HG02678 (cell line): ENCODE measurements at regions not wholly inside any gene's neighbourhood (a gene's known extent, or its start where the extent isn't known, plus 50 kb on each side); places are given as distances from the start of the nearest gene placed in this dataset.

Source experiments
- ATAC-seq: cut with Tn5 transposase; IDR thresholded peaks from one replicate; pipeline ENCODE4 v1.9.1; 2021; ENCODE audit warnings: mild to moderate bottlenecking, moderate library complexity; ENCODE audit not compliant: unreplicated experiment

DNA sequence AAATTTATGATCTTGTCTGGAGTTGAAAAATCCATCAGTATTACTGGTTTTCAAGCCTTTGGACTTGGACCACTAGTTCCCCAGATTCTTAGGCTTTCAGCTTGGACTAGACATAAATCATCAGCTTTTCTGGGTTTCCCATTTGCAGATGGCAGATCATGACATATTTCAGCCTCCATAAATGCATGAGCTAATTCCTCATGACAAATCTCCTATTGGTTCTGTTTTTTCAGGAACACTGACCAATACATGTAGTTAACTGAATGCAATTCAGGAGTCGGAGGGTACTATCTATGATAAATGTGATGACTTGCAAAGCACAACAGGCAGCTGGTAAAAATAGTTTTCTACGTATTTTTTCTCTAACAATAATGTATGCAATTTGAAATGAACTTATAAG, 635.6 kb downstream of the TRAM1L1 start:
- ATAC-seq, result no peak

DNA sequence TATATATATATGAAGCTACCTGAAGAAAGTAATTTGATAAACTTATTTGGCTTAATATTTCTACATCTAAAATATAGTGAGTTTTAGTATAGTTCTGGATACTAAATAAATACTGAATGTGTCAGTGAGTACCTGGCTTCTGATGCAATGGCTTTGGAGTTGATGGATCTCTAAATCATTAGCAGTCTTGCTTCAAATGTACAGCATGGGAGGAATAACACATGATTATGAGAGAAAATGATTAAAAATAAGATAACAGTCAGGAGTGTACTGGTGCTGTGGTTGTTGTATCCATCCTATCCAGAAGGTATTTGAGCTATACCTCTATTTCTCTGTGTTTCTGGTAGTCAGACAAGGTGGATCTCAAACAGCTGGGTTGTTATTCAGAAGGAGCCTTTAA, 641.3 kb downstream of the TRAM1L1 start:
- ATAC-seq, result no peak

- no peak for ATAC-seq
Observed at GRCh38 chr4:116438981-116439729, 646.2 kb downstream of the TRAM1L1 start.

- no peak for ATAC-seq
Observed at GRCh38 chr4:116438417-116438816, 647.0 kb downstream of the TRAM1L1 start.

DNA sequence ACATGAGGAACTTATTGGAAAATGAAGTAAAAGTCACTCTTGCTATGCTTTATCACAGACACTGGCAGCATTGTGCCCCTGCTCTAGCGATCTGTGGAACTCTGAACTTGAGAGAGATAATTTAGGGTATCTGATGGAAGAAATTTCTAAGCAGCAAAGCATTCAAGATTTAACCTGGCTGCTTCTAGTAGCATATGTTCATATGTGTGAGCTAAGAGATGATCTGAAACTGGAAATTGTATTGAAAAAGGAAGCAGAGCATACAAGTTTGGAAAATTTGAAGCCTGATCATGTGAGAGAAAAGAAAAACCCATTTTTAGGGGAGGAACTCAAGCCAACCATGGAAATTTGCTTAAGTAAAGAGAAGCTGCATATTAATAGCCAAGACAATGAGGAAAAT, 657.7 kb downstream of the TRAM1L1 start:
- ATAC-seq, result no peak

- ATAC-seq, result no peak
Observed at GRCh38 chr4:116413222-116413621, 672.2 kb downstream of the TRAM1L1 start.

DNA sequence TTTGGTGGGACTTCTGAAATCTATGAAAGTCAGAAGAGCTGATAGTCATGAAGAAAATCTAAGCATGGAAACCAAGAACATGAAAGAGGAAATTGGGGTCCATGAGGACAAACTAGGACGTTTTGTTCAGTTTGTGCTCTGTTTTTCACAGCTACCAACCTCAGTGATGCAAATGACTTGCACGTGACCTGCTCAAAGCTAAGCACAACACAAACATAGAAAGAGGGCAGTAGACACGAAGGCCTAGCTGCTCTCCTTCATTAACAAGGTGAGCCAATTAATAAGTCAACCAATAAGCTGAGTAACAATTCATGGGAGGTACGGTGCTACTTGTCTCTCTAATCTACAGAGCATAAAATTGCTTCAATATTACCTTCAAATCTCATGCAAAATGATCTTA, 684.1 kb downstream of the TRAM1L1 start:
- ATAC-seq, result no peak

DNA sequence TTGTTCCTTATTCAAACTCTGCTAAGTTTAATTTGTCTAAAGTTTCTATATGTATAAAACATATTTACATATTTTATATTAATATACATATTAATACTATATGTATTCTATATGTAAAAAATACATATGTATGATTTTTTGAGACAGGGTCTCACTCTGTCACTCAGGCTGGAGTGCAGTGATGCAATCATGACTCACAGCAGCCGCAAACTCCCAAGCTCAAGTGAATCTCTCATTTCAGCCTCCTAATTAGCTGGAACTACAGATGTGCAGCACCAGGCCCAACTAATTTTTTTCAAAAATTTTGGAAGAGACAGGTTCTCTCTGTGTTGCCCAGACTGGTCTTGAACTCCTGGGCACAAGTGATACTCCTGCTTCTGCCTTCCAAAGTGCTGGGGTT, 684.9 kb downstream of the TRAM1L1 start:
- no peak for ATAC-seq

DNA sequence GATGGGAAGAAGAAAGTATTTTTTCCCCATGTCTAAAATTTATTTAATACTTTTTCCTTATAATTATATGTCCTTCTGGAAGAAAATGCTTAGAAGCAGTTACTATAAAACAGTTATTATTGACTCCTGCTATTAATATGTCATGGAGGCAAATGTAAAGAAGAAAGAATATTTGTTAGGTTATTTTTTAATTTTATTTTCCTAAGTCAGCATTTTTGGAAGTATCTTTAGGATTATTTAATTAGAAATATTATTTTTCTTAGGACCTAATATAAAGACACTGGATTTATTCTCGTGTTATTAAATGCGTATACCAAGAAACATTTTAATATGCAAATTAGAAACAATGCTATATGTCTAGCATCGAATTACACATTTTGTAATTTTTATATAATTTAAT, 687.7 kb downstream of the TRAM1L1 start:
- ATAC-seq, result no peak

DNA sequence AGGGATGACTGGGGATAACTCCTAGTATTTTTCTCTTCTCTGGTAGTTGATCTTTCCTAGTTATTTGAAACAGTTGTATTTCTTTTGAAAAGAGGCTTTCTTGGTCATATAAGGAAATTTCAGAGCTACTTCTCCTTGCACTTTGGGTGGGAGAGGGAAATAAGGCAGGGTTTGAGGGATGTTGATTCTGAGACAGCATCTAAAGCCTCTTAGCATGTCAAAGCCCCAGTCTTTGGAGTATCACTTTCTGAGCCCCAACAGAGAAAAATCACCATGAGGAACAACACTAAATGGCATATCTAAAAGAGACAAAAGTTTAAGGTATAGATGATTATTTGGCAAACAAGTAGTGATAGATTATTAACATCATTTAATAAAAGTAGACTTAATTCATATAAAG, 688.1 kb downstream of the TRAM1L1 start:
- ATAC-seq, result no peak

DNA sequence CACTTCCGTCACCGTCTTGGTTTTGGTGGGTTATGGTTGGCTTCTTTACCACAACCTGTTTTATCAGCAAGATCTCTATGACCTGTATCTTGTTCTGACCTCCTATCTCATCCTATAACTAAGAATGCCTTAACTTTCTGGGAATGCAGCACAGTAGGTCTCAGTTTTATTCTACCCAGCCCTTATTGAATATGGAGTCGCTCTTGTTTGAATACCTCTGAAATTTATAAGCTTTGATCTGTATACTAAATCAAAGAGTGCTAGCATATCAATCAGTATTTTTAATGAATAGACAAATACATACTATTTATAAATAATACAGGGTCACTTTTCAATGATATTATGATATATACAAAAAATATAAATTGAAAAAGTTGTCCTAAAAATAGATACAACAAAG, 690.0 kb downstream of the TRAM1L1 start:
- no peak for ATAC-seq

DNA sequence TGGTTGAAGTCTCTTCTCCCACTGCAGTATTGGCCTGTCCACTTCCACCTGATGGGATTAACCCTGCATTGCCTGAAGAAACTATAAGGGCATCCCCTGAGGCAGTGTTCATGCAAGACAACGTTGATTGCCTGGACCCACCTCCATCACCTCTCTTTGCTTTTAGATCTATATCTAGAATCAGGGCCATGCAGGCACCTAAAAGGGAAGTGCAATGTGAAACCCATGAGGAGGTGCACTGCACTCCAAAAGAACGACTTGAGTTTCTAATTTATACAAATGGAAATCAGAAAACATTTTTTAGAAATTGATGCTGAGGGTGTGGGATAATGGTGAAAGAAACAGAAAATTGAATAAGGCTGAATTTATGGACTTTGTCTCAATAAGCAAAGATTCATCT, 694.4 kb downstream of the TRAM1L1 start:
- ATAC-seq, result no peak

DNA sequence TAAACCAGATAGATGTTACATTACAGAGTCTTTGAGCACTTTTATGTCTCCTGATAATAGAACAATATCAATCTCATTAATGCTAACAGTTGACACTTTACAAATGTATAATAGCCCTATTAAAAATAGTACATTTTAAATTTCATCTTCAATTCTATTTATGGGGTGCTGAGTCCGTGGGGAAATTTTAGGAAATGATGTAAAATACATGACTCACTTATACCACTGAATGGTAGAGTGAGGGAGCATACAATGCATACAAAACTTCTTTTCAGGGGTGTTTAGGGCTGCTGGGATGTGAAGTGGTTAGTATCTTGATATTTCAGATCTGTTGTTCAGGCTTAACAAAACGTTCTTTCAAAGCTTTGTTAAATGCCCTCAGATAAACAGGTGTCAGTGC, 696.2 kb downstream of the TRAM1L1 start:
- ATAC-seq, result no peak

DNA sequence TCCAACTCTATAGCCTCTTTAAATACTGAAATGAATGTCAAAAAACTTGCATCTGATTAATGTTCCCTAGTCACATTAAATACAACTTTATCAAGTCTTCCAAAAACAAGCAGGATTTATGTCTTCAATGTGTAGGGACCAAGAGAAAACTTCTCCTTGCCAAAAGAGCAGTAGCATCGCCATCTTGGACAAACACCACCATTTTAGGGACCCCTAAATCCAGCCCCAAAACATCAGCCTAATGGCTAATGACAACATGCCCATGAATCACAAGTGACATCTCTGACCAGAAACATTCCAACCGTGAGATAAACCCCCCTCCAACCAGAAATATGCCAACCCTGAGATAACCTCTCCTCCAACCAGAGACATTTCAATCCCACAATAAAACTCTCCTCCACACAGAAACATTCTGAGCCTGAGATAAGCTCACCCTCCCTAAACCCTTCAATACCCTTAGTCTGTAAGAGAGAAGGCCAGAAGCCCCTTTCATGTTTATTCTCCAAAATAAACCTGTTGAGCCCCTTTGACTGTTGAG, 697.4 kb downstream of the TRAM1L1 start:
- ATAC-seq, result no peak

DNA sequence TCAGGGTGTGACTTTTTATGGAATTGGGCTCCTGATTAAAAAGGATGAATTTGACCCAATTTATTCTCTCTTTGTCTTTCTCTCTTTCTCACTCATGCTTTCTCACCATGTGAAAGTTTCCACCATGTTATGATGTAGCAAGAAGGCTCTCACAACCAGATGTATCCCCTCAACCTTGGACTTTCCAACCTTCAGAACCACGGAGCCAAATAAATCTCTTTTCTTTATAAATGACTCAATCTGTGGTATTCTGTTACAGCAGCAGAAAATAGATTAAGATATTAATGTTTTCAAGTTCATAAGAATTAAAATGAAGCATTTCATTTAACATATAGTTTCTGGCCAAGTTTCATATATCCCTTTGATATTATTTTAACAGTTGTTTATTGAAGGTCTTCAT, 698.5 kb downstream of the TRAM1L1 start:
- no peak for ATAC-seq

DNA sequence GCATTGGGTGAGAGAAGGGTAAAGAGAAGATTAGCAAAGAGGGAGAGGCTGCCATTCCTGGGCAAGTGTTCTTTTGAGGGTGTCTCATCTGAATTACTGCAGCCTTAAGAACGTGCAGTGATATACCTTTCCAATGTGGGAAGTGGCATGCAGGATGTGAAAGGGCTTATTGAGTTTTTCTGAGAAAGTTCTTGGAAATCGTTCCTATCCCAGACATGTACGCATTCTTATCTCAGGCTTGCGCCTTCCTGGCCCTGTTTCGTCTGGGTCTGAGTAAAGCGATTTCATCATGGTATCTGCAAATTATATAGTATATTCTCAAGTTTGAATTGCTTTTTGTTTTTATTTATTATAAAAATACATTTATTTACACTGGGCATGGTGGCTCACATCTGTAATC, 699.8 kb downstream of the TRAM1L1 start:
- no peak for ATAC-seq

- no peak for ATAC-seq
Observed at GRCh38 chr4:116374815-116375214, 710.6 kb downstream of the TRAM1L1 start.

- ATAC-seq, result no peak
Observed at GRCh38 chr4:116362583-116362982, 722.8 kb downstream of the TRAM1L1 start.

DNA sequence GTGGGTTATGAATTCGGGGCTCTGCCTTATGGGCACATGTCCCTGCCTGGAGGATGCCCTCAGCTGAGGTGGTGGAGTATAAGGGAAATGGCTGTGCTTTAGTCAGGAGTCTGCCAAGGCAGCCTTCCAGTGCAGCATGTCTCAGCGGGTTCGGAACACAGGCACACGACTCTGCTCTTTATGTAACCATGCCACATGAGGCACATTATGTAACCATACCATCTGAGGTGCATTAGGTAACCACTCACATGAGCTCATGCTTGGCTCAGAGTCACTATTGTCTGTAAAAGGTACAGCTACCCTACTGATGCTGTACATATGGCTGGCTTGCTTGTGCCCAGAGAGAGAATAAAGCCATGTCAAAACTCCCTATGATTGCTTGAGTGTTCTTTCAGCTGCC, 723.6 kb downstream of the TRAM1L1 start:
- no peak for ATAC-seq

GRCh38 chr4:116358633-116359222, 726.6 kb downstream of the TRAM1L1 start:
- ATAC-seq, result peak; percentile 97

- ATAC-seq, result no peak
Observed at GRCh38 chr4:116357758-116358157, 727.6 kb downstream of the TRAM1L1 start.

DNA sequence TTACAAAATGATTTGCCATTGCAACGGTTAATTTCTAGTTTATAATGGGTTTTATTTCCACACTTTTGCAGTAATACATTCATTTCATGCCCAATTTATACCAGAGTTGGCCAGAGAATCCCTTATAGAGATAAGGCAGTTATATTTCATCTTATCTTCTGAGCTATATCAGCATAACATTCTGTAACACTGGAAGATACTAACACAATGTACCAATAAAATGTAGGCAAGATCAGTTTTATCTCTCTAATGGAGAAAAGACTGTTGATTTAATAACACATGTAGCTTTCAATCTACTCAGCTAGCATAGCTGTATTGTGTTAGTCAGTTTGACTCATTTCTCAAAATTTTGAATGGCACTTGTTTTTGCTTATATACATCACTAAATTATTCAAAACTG, 738.6 kb downstream of the TRAM1L1 start:
- no peak for ATAC-seq

- no peak for ATAC-seq
Observed at GRCh38 chr4:116343809-116344208, 741.6 kb downstream of the TRAM1L1 start.
